Mesothelial cell of epicardium (in vitro differentiated cells): ENCODE measurements at regions not wholly inside any gene's neighbourhood (a gene's known extent, or its start where the extent isn't known, plus 50 kb on each side); places are given as distances from the start of the nearest gene placed in this dataset.
"Not testable (repeated sequence)": the region's sequence is repeated elsewhere in the genome, so short reads cannot be mapped to it uniquely, and the experiment has no call there.

ENCODE experiments used
- DNase-seq, 2 experiments: peaks; one replicate each; pipeline ENCODE4 v3.0.0; 2021; ENCODE audit warnings: low spot score in 2 of 2; ENCODE audit not compliant: unreplicated experiment in 2 of 2
- H3K27ac Mint-ChIP-seq: 2 replicates; pipeline ENCODE4 v1.8.0; 2021; ENCODE audit warnings: mixed read lengths
- H3K27me3 Mint-ChIP-seq: 2 replicates; pipeline ENCODE4 v1.8.0; 2021; ENCODE audit warnings: low read depth, mixed read lengths
- H3K36me3 Mint-ChIP-seq: 2 replicates; pipeline ENCODE4 v1.8.0; 2021; ENCODE audit warnings: mixed read lengths
- H3K4me1 Mint-ChIP-seq: 2 replicates; pipeline ENCODE4 v1.8.0; 2021; ENCODE audit warnings: mixed read lengths
- H3K4me3 Mint-ChIP-seq: 2 replicates; pipeline ENCODE4 v1.8.0; 2021; ENCODE audit warnings: mild to moderate bottlenecking, moderate library complexity, mixed read lengths
- H3K9me3 Mint-ChIP-seq: 2 replicates; pipeline ENCODE4 v1.8.0; 2021; ENCODE audit warnings: mixed read lengths
- TF ChIP-seq, protein P1 (sequence below): fragments of 200-600 bp; sonication (generic); IDR thresholded peaks from one replicate; pipeline ENCODE4 v1.5.0; 2021; ENCODE audit warnings: antibody characterized with exemption; ENCODE audit not compliant: unreplicated experiment

DNA sequence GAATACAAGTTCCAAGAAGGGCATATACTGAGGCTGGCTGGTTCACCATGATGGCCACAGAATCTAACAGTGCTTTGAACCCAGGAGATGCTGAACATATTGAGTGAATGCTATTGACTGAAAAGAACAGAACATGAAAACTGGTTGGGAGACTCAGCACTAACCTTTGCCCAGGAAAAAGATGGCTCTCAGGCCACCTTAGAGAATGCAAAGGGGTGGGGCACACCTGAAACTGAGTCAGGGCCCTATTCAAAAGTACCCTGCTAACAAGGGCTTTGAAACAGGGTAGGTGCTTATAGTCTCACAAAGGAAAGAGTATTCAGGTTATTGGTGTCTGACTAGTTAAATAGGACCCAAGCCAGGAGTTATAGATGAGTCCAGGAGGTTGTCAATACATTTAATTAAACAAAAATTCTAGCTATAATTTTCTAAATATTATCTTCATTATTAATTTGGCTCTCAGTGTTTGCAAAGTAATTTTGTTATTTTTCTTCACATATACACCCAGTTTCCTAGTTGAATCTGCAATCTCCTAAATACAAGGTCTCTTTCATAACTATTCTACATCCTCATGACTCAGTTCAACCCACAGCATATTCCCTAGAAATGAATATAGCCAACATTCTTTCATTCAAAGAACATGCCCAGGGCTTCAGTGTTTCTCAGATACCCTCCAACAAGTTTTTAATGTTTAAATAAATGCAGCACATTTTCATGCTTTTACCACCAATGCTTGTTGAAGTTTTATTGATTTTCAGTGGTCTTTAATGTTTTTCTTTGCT lies 144.2 kb upstream of the RAPGEF2 start:
- Mint-ChIP-seq H3K9me3 (no peaks in the 10 kb centered on the region), H3K4me3 (no peak overlapping the region), H3K27ac (no peak overlapping the region), H3K4me1 (no peaks in the 10 kb centered on the region), H3K27me3 (no peaks in the 10 kb centered on the region), H3K36me3 (no peaks in the 10 kb centered on the region)
- TF ChIP-seq, protein P1, sequence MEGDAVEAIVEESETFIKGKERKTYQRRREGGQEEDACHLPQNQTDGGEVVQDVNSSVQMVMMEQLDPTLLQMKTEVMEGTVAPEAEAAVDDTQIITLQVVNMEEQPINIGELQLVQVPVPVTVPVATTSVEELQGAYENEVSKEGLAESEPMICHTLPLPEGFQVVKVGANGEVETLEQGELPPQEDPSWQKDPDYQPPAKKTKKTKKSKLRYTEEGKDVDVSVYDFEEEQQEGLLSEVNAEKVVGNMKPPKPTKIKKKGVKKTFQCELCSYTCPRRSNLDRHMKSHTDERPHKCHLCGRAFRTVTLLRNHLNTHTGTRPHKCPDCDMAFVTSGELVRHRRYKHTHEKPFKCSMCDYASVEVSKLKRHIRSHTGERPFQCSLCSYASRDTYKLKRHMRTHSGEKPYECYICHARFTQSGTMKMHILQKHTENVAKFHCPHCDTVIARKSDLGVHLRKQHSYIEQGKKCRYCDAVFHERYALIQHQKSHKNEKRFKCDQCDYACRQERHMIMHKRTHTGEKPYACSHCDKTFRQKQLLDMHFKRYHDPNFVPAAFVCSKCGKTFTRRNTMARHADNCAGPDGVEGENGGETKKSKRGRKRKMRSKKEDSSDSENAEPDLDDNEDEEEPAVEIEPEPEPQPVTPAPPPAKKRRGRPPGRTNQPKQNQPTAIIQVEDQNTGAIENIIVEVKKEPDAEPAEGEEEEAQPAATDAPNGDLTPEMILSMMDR, result no peak
- no peak for DNase-seq

DNA sequence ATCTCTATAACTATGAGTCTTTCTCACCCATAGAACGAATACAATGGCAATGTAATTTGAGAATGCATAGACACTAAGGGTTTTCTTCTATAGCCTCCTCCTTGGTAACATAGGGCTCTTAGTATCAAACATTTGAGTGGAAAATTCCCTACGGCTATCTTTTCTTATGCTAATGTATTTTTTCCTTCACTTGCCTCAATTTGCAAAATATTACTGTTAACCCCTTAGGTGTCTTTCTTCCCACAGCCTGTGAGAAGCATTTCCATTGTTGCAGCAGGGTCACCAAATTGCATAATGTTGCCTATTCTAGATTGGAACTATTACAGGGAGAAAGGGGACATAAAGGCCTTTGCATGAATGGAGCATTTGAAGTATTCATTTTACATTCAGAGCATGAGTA lies 140.5 kb upstream of the RAPGEF2 start:
- Mint-ChIP-seq H3K4me1 (peaks cover 10% of the 10 kb centered on the region), H3K27me3 (no peaks in the 10 kb centered on the region), H3K9me3 (no peaks in the 10 kb centered on the region), H3K4me3 (no peak overlapping the region), H3K36me3 (no peaks in the 10 kb centered on the region), H3K27ac (no peak overlapping the region)
- TF ChIP-seq, protein P1, result no peak
- no peak for DNase-seq

DNA sequence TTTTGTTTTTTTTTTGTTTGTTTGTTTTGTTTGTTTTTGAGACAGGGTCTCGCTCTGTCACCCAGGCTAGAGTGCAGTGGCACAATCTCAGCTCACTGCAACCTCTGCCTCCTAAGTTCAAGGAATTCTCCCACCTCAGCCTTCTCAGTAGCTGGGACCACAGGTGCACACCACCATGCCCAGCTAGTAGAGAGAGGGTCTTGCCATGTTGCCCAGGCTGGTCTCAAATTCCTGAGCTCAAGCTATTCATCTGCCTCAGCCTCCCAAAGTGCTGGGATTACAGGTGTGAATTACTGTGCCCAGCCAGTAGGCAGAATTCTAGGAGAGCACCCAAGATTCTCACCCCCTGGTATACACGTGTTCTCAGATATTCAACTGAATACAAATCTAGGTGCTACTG lies 139.6 kb upstream of the RAPGEF2 start:
- H3K9me3 Mint-ChIP-seq, H3K4me1 Mint-ChIP-seq, DNase-seq, H3K36me3 Mint-ChIP-seq, H3K4me3 Mint-ChIP-seq, H3K27ac Mint-ChIP-seq, H3K27me3 Mint-ChIP-seq: not testable (repeated sequence)

DNA sequence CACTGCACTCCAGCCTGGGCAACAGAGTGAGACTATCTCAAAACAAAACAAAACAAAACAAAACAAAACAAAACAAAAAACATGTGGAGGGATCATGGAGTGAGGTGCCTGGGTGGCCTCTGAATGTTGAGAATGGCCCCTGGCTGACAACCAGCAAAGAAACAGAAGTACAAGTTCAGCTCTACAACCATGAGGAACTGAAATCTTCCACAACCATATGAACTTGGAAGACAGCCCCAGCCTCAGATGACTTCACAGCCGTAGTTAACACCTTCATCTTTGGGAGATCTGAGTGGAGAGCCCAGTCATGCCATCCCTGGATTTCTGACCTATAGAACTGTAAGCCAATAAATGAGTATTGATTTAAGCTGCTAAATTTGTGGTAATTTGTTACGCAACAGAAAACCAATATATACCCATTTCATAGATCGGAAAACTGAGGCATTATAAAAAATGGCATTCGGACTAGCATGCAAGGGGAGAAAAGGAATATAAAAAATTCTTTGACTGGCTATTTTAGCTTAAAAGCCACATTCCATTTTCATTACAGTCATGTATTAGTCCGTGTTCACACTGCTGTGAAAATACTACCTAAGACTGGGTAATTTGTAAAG lies 138.7 kb upstream of the RAPGEF2 start:
- peaks cover 10% of the 10 kb centered on the region for H3K4me1 Mint-ChIP-seq
- H3K27me3 Mint-ChIP-seq, result no peaks in the 10 kb centered on the region
- H3K4me3 Mint-ChIP-seq, result no peak overlapping the region
- no peaks in the 10 kb centered on the region for H3K36me3 Mint-ChIP-seq
- H3K9me3 Mint-ChIP-seq, result no peaks in the 10 kb centered on the region
- TF ChIP-seq, protein P1, result no peak
- DNase-seq, result no peak
- H3K27ac Mint-ChIP-seq, result no peak overlapping the region

DNA sequence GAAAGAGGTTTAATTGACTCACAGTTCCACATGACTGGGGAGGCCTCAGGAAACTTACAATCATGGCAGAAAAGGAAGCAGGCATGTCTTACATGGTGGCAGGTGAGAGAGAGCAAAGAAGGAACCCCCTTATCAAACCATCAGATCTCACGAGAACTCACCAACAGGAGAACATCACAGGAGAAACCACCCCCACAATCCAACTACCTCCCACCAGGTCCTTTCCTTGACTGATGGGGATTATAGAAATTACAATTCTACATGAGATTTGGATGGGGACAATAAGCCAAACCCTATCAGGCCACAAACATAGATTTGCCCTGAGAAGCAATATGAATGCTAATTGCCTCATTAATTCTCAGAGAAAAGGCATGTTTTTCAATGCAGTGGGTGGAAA lies 138.2 kb upstream of the RAPGEF2 start:
- no peak overlapping the region for H3K27ac Mint-ChIP-seq
- peaks cover 10% of the 10 kb centered on the region for H3K4me1 Mint-ChIP-seq
- H3K27me3 Mint-ChIP-seq, result no peaks in the 10 kb centered on the region
- H3K9me3 Mint-ChIP-seq, result no peaks in the 10 kb centered on the region
- no peak overlapping the region for H3K4me3 Mint-ChIP-seq
- TF ChIP-seq, protein P1, result no peak
- no peaks in the 10 kb centered on the region for H3K36me3 Mint-ChIP-seq
- no peak for DNase-seq

DNA sequence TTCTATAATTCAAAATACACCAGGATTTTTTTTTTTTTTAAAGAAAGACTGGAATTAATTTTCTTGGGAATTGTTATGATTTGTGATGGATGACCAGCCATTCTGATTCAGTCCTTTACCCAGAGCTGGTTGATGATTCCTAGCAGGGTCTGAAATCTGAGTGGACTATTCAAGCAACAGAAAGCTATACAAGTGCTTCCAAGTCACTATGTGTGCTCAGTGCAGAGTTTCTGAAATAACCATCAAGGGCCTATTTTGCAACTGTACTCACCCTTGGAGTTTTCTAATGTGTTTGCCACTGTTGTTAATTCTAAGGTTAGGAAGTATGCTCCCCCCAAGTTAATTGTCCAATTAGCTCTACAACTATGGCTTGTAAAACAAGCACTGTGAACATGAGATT lies 137.7 kb upstream of the RAPGEF2 start:
- H3K4me1 Mint-ChIP-seq, result peaks cover 10% of the 10 kb centered on the region
- no peak overlapping the region for H3K27ac Mint-ChIP-seq
- no peak for DNase-seq
- H3K4me3 Mint-ChIP-seq, result no peak overlapping the region
- H3K36me3 Mint-ChIP-seq, result no peaks in the 10 kb centered on the region
- TF ChIP-seq, protein P1, result no peak
- no peaks in the 10 kb centered on the region for H3K9me3 Mint-ChIP-seq
- no peaks in the 10 kb centered on the region for H3K27me3 Mint-ChIP-seq
